Right cardiac atrium (tissue), 5 donors: ENCODE measurements at regions not wholly inside any gene's neighbourhood (a gene's known extent, or its start where the extent isn't known, plus 50 kb on each side); places are given as distances from the start of the nearest gene placed in this dataset.
A peak's percentile ranks its signal among the peaks of the same experiment; 100 is the strongest.

Experiments used
- ATAC-seq, 2 donors: fragments of 200-7000 bp; cut with Tn5 transposase; one replicate each; pipeline versions ENCODE4 v1.8.0 to v1.9.1; 2020; ENCODE audit warnings: moderate library complexity in 2 of 2, mild to moderate bottlenecking in 1 of 2
- DNase-seq, 3 donors: peaks; one replicate each; pipeline ENCODE4 v3.0.0-alpha.2; 2020
- H3K27ac ChIP-seq: one replicate; pipeline ENCODE4 v1.5.1; 2013; ENCODE audit warnings: mild to moderate bottlenecking, low read length, control low read depth, moderate library complexity
- H3K27me3 ChIP-seq: one replicate; pipeline ENCODE4 v1.6.1; 2013; ENCODE audit not compliant: control insufficient read depth, insufficient read depth
- H3K4me1 ChIP-seq: one replicate; pipeline ENCODE4 v1.6.1; 2013; ENCODE audit warnings: low read length; ENCODE audit not compliant: control insufficient read depth, insufficient read depth
- H3K4me3 ChIP-seq: one replicate; pipeline ENCODE4 v1.5.1; 2013; ENCODE audit warnings: low read length, control low read depth
- H3K9me3 ChIP-seq: one replicate; pipeline ENCODE4 v1.6.1; 2013; ENCODE audit warnings: low read length; ENCODE audit not compliant: control insufficient read depth
- WGBS: extraction: QIAGEN DNeasy Blood & Tissue Kit; methylation state at CpG from one replicate; pipeline ENCODE4 v1.1.7; 2013; 5-methylcytosine and 5-hydroxymethylcytosine counted together
- intact Hi-C, 4 donors: fragments of 100-400 bp; cut with DNase I; formaldehyde crosslinking; loops; one replicate each; pipeline versions ENCODE4 v1.11.0 to v1.14.0; 2022 to 2023
- donor health status: healthy with polysubstance abuse.
- donor health status: DM: no; HTN: yes; CAD: no.
- donor health status: DM: no; HTN: no; CAD: no.
- donor health status: DM: no; HTN: yes; CAD: no; lungs with severe emphysema.
- donor health status: DM: yes; HTN: yes; CAD: no.

DNA sequence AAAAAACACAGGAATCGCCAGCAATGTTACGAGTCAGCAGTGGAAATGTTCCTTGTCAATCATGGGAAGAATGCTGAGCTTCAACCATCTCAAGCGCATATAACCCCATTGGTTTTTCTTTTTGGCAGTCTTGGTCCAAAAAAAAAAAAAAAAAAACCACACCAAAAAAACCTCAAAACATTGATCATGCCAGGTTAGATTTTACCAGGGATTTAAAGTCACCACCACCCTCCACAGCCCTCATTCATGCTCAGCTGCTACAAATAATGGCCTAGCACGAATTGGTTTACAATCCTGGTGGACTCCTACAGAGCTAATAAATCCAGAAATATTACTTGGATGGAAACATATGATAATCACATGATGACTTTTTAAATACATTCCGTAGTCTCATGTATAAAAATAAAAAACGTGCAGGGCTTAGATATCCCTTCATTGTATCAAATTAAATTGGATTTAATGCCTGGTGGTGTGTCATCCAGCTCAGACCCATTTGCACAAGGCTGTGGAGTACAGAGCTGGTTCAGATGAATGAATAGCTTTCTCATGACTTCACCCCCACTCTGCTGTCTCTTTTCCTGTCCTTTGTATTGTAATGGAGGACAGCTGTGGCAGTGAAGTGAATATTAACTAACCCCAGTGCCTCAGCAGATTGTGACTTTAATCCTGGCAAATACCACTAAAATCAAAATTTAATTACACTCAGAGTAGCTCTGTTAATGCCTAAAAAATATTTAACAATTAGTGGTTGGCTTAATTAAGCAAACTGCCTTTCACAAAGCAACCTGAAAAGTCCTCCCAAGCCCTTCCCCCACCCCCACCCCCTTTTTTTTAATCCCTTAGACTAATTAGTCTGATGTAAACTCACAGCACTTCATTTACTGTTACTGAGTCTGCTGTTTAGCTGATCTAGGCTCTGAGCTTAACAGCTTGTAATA is 626.5 kb upstream of the ZNF608 start:
- H3K9me3 ChIP-seq, result no peaks in the 10 kb centered on the region
- no peak overlapping the region for H3K27ac ChIP-seq
- intact Hi-C loops, result no loop called here
- H3K4me1 ChIP-seq, result no peaks in the 10 kb centered on the region
- no peak overlapping the region for H3K4me3 ChIP-seq
- ATAC-seq, result no peak
- 79% methylated on average over 6 of the region's 6 CpGs for WGBS
- H3K27me3 ChIP-seq, result no peaks in the 10 kb centered on the region
- no peak for DNase-seq

DNA sequence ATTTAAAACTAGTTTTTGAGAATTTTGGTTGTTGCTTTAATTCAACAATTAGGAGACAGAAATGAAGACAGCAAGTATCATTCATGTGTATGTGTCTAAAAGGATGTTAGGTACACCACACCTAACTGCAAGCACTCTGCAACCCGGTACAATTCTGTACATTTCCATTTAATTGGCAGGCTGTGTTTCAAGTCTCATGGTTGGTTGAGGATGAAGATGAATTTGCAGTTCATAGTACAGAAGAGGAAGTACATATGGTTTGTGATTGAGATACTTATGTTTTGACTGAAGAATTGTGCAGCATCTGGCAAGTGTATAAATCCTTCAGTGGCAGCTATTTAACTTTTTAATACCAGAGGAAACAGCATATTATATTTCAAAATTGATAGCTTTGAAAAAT is 628.7 kb upstream of the ZNF608 start:
- no peak overlapping the region for H3K4me3 ChIP-seq
- no peaks in the 10 kb centered on the region for H3K9me3 ChIP-seq
- DNase-seq (no peak), ATAC-seq (no peak)
- no peak overlapping the region for H3K27ac ChIP-seq
- no peaks in the 10 kb centered on the region for H3K27me3 ChIP-seq
- intact Hi-C loops, result no loop called here
- 75% methylated on average over 1 of the region's 1 CpG for WGBS
- no peaks in the 10 kb centered on the region for H3K4me1 ChIP-seq

DNA sequence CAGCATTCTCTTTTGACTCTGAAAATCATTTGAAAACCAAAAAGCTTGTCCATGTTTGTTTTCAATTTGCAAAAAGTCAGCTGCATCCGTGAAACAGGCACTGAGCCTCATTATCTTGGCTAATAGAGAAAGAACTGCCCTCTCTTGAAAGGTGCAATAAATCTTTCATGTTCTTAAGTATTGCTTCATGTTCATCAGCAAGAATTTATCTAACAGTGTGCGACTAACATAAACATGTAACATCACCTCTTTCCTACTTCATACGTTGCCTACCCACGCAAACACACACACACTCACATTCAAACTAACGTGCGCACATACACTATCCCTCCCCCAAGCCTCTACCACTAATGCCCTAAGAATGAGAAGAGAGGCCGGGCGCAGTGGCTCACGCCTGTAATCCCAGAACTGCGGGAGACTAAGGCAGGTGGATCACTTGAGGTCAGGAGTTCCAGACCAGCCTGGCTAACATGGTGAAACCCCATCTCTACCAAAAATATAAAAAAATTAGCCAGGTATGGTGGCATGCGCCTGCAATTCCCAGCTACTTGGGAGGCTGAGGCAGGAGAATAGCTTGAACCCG is 629.7 kb upstream of the ZNF608 start:
- H3K27ac ChIP-seq, result no peak overlapping the region
- H3K27me3 ChIP-seq, result no peaks in the 10 kb centered on the region
- H3K4me3 ChIP-seq, result no peak overlapping the region
- ATAC-seq (no peak), DNase-seq (peak in 1 of 3 donors; percentile 26)
- intact Hi-C loops, result no loop called here
- no peaks in the 10 kb centered on the region for H3K9me3 ChIP-seq
- 94% methylated on average over 12 of the region's 12 CpGs for WGBS
- no peaks in the 10 kb centered on the region for H3K4me1 ChIP-seq

DNA sequence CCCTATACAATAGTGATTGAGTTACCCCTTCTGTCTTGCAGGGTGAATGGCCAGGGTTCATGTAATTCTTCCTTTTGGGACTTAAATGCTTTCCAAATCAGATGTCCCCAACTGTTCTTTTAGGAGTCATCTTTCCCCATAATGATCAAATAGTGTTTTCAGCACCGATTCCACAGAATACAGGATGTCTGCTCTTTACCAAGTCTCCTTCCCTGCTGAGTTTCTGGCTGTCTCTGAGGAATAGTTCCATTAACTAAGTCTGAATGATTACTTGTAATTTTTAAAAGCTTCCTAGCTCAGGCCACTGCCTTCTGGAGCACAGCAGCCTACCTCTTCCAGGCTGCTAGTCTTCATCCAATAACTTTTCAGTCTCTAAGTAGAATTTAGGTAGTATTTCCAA is 630.7 kb upstream of the ZNF608 start:
- intact Hi-C loops, result no loop called here
- DNase-seq (no peak), ATAC-seq (no peak)
- no peak overlapping the region for H3K27ac ChIP-seq
- WGBS, result 71% methylated on average over 1 of the region's 1 CpG
- H3K4me3 ChIP-seq, result no peak overlapping the region
- H3K9me3 ChIP-seq, result no peaks in the 10 kb centered on the region
- no peaks in the 10 kb centered on the region for H3K27me3 ChIP-seq
- H3K4me1 ChIP-seq, result no peaks in the 10 kb centered on the region

DNA sequence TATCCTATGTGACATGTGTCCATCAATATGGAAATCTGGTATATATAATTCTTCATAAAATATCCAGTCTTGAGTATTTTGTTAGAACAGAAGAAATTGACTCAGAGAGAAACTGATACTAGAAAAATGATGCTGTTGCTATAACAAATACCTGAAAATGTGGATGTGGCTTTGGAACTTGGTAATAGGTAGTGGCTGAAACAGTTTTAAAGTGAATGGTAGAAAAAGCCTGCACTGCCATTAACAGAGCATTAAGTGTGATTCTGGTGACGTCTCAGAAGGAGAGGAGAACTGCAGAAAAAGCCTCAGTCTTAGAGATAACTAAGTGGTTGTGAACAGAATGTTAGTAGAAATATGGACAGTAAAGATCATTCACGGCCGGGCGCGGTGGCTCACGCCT is 634.9 kb upstream of the ZNF608 start:
- Histone ChIP-seq H3K27ac (no peak overlapping the region), H3K4me3 (no peak overlapping the region), H3K9me3 (no peaks in the 10 kb centered on the region), H3K4me1 (no peaks in the 10 kb centered on the region), H3K27me3 (no peaks in the 10 kb centered on the region)
- 47% methylated on average over 2 of the region's 6 CpGs for WGBS
- intact Hi-C loops, result no loop called here
- DNase-seq, result no peak
- no peak for ATAC-seq

DNA sequence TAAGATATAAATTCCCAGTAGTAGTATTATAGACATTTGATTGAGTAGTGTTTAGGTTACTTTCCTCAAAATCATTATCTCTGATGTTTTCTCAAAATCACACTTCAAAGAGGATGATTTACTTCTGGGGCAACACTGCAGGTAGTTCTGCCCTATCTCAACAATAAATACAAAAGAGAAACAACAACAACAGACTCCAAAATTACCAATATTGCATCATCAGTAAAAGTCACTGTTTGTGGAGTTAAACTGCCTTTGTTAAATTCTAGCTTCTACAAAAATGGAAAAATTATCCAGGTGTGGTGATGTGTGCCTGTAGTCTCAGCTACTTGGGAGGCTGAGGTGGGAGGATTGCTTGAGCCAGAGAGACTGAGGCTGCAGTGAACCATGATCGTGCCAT is 637.6 kb upstream of the ZNF608 start:
- no peak for ATAC-seq
- WGBS, result 100% methylated on average over 1 of the region's 1 CpG

DNA sequence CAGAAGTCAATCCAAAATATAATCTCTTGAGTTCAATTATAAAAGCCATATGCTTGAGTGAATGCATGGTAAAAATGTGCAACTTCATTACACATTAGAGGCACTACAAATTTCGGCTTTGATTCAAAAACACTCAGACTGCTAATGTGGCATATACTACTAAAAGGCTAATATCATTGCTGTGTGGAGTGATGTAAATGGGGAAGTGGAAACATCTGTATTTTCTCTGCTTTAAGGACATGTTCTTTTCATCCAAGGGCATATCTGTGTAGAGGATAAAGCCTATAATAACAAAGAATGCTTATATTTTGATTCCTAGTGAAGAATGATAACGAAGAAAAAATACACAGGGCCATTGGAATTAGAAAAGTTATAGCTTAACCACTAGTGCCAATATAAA is 643.9 kb upstream of the ZNF608 start:
- intact Hi-C loops, result no loop called here
- ATAC-seq (no peak), DNase-seq (no peak)
- H3K9me3 ChIP-seq, result no peaks in the 10 kb centered on the region
- no peaks in the 10 kb centered on the region for H3K27me3 ChIP-seq
- 56% methylated on average over 2 of the region's 2 CpGs for WGBS
- no peak overlapping the region for H3K4me3 ChIP-seq
- H3K4me1 ChIP-seq, result no peaks in the 10 kb centered on the region
- no peak overlapping the region for H3K27ac ChIP-seq

More for the DNA sequence above, 637.6 kb upstream of the ZNF608 start:
- no peaks in the 10 kb centered on the region for H3K27me3 ChIP-seq
- no peaks in the 10 kb centered on the region for H3K9me3 ChIP-seq
- H3K4me1 ChIP-seq, result no peaks in the 10 kb centered on the region
- intact Hi-C loops, result no loop called here
- H3K27ac ChIP-seq, result no peak overlapping the region
- DNase-seq, result no peak
- no peak overlapping the region for H3K4me3 ChIP-seq

DNA sequence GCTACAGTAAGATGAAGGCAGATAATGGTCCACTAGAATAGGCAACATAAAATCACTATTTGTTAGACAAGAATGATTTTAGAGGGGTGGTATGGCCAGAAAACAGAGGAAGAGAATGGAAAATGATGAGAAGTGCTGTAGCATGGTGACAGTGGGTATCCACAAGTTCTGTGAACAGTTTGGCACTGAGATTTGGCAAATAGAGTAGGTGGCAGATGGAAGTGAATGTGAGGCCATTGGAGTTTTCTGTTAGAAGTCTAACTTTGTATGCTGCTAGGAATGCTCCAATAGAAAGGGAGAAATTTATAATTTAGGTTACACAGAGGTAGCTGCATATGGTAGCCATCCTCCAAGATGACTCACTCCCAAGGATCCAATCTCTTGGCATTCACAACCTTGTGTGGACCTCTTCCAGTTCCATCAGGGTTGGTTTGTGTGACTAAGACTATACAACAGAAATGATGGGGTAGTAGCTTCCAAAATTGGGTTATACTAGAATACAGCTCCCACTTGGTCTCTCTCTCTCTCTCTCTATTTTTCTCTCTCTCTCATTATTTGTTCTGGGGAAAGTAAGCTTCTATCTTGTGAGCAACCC is 646.9 kb upstream of the ZNF608 start:
- no peak for DNase-seq
- Histone ChIP-seq H3K27me3 (no peaks in the 10 kb centered on the region), H3K9me3 (no peaks in the 10 kb centered on the region), H3K27ac (no peak overlapping the region), H3K4me3 (no peak overlapping the region), H3K4me1 (no peaks in the 10 kb centered on the region)
- intact Hi-C loops, result no loop called here
- ATAC-seq, result no peak

DNA sequence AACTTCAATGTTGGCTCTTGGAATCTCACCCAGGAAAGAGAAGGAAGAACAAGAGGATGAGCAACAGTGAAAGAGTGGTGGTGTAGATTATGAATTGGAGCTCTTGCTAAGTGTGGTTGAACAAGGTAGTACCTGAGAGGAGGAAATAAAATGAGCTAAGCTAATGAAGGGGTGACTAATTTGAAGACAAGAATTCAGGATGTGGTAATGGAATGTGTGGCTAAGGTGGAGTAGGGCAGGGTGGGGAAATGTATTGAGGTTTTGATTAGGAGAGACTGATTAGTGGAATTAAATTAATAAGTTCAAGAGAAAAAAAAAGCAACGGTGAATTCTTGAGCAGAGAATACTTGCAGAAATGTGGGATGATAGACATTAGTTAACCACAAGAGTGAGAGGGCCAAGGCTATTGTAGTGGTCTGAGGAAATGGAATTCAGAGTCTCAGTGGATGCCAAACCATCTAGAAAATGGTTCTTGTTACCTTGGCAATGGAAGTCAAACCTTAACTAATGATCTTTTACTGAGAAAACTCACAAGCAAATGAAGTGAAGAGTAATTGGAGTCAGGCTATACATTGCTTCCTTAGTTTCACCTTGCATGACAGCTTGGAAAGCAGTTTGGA is 648.3 kb upstream of the ZNF608 start:
- H3K9me3 ChIP-seq, result no peaks in the 10 kb centered on the region
- H3K4me3 ChIP-seq, result no peak overlapping the region
- intact Hi-C loops, result no loop called here
- no peak overlapping the region for H3K27ac ChIP-seq
- H3K4me1 ChIP-seq, result no peaks in the 10 kb centered on the region
- no peak for ATAC-seq
- DNase-seq, result no peak
- 93% methylated on average over 1 of the region's 1 CpG for WGBS
- H3K27me3 ChIP-seq, result no peaks in the 10 kb centered on the region

DNA sequence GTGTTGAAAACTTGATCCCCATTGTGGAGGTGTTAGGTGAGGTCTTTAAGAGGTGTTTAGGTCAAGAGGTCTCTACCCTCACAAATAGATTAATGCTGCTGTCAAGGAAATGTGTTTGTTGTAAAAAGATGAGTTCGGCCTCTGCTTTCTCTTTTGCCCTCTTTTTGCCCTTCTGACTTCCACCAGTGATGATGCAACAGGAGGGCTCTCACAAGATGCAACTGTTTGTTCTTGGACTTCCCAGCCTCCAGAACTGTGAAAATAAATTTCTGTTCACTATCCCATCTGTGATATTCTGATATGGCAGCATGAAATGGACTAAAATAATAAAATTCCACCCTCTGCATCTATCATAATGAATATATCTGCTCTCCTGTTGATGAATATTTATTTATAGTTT is 650.0 kb upstream of the ZNF608 start:
- H3K27ac ChIP-seq, result no peak overlapping the region
- H3K4me3 ChIP-seq, result no peak overlapping the region
- no peak for DNase-seq
- no peak for ATAC-seq
- H3K9me3 ChIP-seq, result no peaks in the 10 kb centered on the region
- H3K27me3 ChIP-seq, result no peaks in the 10 kb centered on the region
- intact Hi-C loops, result no loop called here
- no peaks in the 10 kb centered on the region for H3K4me1 ChIP-seq
- WGBS, result 94% methylated on average over 1 of the region's 1 CpG

DNA sequence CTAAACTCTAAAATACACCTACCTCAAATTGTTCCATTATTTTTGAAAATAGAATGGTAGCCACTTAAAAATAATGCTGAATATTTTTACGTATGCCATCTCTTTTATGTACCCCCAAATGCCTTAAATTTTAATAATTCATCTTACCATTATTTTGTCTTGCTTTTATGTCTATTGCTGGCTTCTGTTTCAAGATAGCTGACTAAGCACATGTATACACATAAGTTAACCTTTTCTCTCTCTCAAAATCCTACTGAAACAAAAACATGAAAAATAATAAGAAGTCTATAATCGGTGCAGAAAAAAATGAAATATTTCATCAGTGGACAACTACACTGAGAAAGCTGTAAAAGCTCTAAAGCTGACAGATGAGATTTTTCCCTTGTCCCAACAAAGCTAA is 652.0 kb upstream of the ZNF608 start:
- intact Hi-C loops, result no loop called here
- no peak for ATAC-seq
- Histone ChIP-seq H3K4me3 (no peak overlapping the region), H3K27me3 (no peaks in the 10 kb centered on the region), H3K27ac (no peak overlapping the region), H3K9me3 (no peaks in the 10 kb centered on the region), H3K4me1 (no peaks in the 10 kb centered on the region)
- WGBS, result 95% methylated on average over 2 of the region's 2 CpGs
- DNase-seq, result no peak
